Activated CD8-positive, alpha-beta T cell treated with anti-CD3 and anti-CD28 coated beads for 36 hours (primary cell): ENCODE measurements at regions not wholly inside any gene's neighbourhood (a gene's known extent, or its start where the extent isn't known, plus 50 kb on each side); places are given as distances from the start of the nearest gene placed in this dataset.

Experiments
- ATAC-seq: fragments of 200-7000 bp; cut with Tn5 transposase; one replicate; pipeline ENCODE4 v1.10.0; 2021; ENCODE audit warnings: mild to moderate bottlenecking, moderate library complexity
- CTCF ChIA-PET: fragments of 350-600 bp; sonication (Branson Sonifier 250); formaldehyde crosslinking; loops from one replicate; lab custom pipeline; 2021; ENCODE audit warnings: antibody characterized with exemption; lab: Charles Lee
- POLR2A ChIA-PET: fragments of 350-600 bp; sonication (Branson Sonifier 250); formaldehyde crosslinking; loops from one replicate; lab custom pipeline; 2021; ENCODE audit warnings: antibody characterized with exemption; lab: Charles Lee
- DNase-seq: peaks from one replicate; pipeline ENCODE4 v3.0.0-alpha.2; 2020
- H3K27ac Mint-ChIP-seq: one replicate; pipeline ENCODE4 v1.8.0; 2021; ENCODE audit warnings: mild to moderate bottlenecking, mixed read lengths
- H3K27me3 Mint-ChIP-seq: one replicate; pipeline ENCODE4 v1.8.0; 2021; ENCODE audit warnings: mixed read lengths
- H3K36me3 Mint-ChIP-seq: one replicate; pipeline ENCODE4 v1.8.0; 2021; ENCODE audit warnings: low read depth, mixed read lengths
- H3K4me1 Mint-ChIP-seq: one replicate; pipeline ENCODE4 v1.8.0; 2021; ENCODE audit warnings: low read depth, mixed read lengths
- H3K4me3 Mint-ChIP-seq: one replicate; pipeline ENCODE4 v1.8.0; 2021; ENCODE audit warnings: mild to moderate bottlenecking, moderate library complexity, mixed read lengths
- H3K9me3 Mint-ChIP-seq: one replicate; pipeline ENCODE4 v1.8.0; 2021; ENCODE audit warnings: mixed read lengths
- intact Hi-C: fragments of 100-400 bp; cut with micrococcal nuclease; formaldehyde crosslinking; loops from one replicate; pipeline ENCODE4 v1.10.0; 2022
- TF ChIP-seq, protein P1 (sequence below): fragments of 200-600 bp; IDR thresholded peaks from one replicate; pipeline ENCODE4 v1.8.0; 2022; ENCODE audit warnings: antibody characterized with exemption, mild to moderate bottlenecking

DNA sequence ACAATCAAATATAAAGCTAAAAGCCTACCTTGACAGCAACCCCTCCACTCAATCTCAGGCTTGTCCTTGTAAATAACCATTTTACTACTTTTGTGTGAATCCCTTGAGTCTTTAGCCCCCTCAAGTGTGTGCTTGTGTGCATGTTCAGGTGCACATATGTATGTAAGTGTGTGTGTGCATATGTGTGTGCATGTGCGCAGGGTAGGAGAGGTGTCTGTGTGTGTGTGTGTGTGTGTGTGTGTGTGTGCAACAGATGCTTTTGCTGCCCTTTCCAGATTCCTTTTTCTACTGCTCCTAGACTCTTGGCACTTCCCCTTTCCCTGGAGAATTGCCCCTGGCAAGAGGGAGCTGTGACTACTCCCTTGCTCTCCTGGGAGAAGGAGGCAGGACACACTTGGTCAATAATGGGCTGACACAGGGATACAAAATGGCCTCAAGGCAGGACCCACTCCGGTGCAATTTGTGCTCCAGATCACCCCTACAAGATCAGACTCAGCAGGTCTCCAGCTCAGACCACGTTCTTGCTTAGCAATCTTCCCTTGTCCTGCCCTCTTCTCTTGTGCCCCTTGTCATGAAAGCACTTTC lies 73.4 kb downstream of the IFNG start:
- peaks cover 14% of the 10 kb centered on the region for H3K36me3 Mint-ChIP-seq
- peaks cover 7% of the 10 kb centered on the region for H3K4me1 Mint-ChIP-seq
- peaks cover 35% of the 10 kb centered on the region for H3K9me3 Mint-ChIP-seq
- H3K27me3 Mint-ChIP-seq = no peaks in the 10 kb centered on the region
- no peak overlapping the region for H3K27ac Mint-ChIP-seq
- no peak overlapping the region for H3K4me3 Mint-ChIP-seq
- intact Hi-C loops = no loop called here
- ATAC-seq (no peak), DNase-seq (no peak)
- TF ChIP-seq, protein P1, sequence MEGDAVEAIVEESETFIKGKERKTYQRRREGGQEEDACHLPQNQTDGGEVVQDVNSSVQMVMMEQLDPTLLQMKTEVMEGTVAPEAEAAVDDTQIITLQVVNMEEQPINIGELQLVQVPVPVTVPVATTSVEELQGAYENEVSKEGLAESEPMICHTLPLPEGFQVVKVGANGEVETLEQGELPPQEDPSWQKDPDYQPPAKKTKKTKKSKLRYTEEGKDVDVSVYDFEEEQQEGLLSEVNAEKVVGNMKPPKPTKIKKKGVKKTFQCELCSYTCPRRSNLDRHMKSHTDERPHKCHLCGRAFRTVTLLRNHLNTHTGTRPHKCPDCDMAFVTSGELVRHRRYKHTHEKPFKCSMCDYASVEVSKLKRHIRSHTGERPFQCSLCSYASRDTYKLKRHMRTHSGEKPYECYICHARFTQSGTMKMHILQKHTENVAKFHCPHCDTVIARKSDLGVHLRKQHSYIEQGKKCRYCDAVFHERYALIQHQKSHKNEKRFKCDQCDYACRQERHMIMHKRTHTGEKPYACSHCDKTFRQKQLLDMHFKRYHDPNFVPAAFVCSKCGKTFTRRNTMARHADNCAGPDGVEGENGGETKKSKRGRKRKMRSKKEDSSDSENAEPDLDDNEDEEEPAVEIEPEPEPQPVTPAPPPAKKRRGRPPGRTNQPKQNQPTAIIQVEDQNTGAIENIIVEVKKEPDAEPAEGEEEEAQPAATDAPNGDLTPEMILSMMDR = no peak
- POLR2A ChIA-PET = interaction anchor here (0.8 to 1.1 kb wide), 2 partner anchors 31 to 374 kb away, joined by 3 read pairs; no protein-coding TSS in a partner anchor
- CTCF ChIA-PET = interaction anchor here (1.0 to 1.4 kb wide), 2 partner anchors 19 to 45 kb away, joined by 4 read pairs; no protein-coding TSS in a partner anchor

DNA sequence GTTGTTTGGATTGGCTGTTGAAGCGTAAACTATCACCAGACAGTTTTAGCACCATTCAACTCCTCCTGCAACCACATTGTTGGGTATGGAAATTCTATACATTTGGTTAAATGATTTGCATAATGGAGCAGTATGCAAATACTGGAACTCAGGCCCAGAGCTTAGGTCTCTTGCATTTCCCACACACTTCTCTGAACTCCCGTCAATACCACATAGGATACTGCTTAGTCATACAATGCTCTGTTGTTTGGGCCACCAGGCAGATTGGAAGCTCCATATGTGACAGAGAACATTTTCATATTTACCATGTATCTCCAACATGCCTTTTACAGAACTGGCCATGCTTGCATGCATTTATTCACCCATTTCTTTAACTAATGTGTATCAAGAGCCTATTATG lies 78.0 kb downstream of the IFNG start:
- intact Hi-C loops = loop anchor here (5.0 kb wide), 1 partner anchor 36 kb away; no protein-coding TSS in a partner anchor
- ChIA-PET POLR2A (no interaction called here), CTCF (interaction anchor here (0.9 to 2.2 kb wide), 6 partner anchors 32 to 142 kb away, joined by 3 to 7 read pairs (median 4); no protein-coding TSS in a partner anchor)
- H3K4me1 Mint-ChIP-seq = peaks cover 36% of the 10 kb centered on the region
- TF ChIP-seq, protein P1 = no peak
- H3K9me3 Mint-ChIP-seq = peaks cover 22% of the 10 kb centered on the region
- DNase-seq (no peak), ATAC-seq (no peak)
- H3K4me3 Mint-ChIP-seq = no peak overlapping the region
- no peaks in the 10 kb centered on the region for H3K27me3 Mint-ChIP-seq
- peaks cover 6% of the 10 kb centered on the region for H3K36me3 Mint-ChIP-seq
- H3K27ac Mint-ChIP-seq = no peak overlapping the region

DNA sequence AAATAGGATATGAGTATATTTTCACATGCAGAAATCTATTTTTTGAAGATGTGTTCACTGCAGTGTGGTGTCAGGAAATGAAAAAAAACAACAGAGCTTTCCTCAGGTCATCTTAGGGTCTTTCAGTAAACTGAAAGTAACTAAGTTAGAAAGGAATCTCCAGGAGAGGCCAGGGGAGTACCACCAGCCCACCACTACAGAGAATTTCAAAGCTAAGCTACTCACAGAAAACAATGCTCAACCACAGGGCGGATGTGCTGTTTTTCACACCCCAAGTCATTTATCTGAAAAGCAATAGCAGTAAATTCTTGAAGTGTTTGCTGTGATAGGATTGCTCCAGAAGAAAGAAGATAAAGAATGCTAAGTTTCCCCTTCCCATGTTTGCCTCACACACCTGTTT lies 79.0 kb downstream of the IFNG start:
- no peak overlapping the region for H3K4me3 Mint-ChIP-seq
- no peaks in the 10 kb centered on the region for H3K27me3 Mint-ChIP-seq
- ChIA-PET CTCF (interaction anchor here (0.9 to 2.2 kb wide), 6 partner anchors 24 to 143 kb away, joined by 3 to 7 read pairs (median 4); no protein-coding TSS in a partner anchor), POLR2A (interaction anchor here (0.7 to 1.2 kb wide), 2 partner anchors 11 to 21 kb away, joined by 3 to 4 read pairs; no protein-coding TSS in a partner anchor)
- H3K4me1 Mint-ChIP-seq = peaks cover 36% of the 10 kb centered on the region
- ATAC-seq (peak; percentile 94), DNase-seq (peak; percentile 85)
- peaks cover 6% of the 10 kb centered on the region for H3K36me3 Mint-ChIP-seq
- intact Hi-C loops = loop anchor here (5.0 kb wide), 1 partner anchor 37 kb away; no protein-coding TSS in a partner anchor
- TF ChIP-seq, protein P1 = no peak
- peaks cover 22% of the 10 kb centered on the region for H3K9me3 Mint-ChIP-seq
- H3K27ac Mint-ChIP-seq = peak overlapping the region; percentile 51

DNA sequence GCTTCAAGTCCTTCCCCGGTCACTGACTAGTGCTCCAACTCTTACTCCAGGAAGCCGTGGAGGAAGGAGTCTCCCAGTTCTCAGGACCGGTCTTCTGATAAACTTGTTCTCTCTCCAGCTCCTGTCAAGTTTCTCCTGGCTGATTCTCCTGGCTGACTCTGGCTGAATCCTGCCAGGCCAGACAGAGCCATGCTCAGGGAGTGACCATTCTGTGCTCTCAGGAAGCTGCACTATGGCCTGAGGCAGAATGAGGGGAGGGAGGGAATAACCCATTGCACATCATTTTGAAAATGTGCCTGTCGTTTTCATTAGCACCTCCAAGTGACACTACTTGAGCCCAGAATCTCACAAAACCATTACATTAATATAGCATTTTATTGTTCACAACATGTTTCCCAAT lies 80.8 kb downstream of the IFNG start:
- no peaks in the 10 kb centered on the region for H3K27me3 Mint-ChIP-seq
- H3K36me3 Mint-ChIP-seq = peaks cover 4% of the 10 kb centered on the region
- intact Hi-C loops = no loop called here
- DNase-seq (no peak), ATAC-seq (no peak)
- H3K4me1 Mint-ChIP-seq = peaks cover 41% of the 10 kb centered on the region
- TF ChIP-seq, protein P1 = no peak
- ChIA-PET CTCF (interaction anchor here (1.0 to 3.2 kb wide), 3 partner anchors 11 to 80 kb away, joined by 3 to 20 read pairs (median 5); no protein-coding TSS in a partner anchor), POLR2A (interaction anchor here (1.1 to 1.2 kb wide), 2 partner anchors 16 to 41 kb away, joined by 3 to 5 read pairs; no protein-coding TSS in a partner anchor)
- H3K27ac Mint-ChIP-seq = peak overlapping the region; percentile 72
- no peak overlapping the region for H3K4me3 Mint-ChIP-seq
- peaks cover 13% of the 10 kb centered on the region for H3K9me3 Mint-ChIP-seq

DNA sequence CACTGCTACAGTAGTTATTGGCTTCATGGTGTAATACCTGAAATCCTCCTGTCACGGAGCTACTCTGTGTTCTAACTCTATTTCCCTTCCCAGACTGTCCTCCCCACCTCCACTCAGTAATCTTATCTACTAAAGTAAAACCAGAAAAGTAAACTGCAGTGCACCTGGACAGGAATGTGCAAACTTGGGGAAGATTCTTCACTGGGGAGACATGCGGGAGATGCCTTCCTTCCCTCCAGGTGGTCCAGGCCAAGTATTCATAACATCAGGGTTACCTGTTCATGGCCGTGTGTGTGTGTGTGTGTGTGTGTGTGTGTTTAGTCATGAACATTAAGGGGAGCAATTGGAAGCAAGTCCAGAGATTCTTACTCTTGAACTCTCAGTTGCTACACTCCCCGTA lies 84.1 kb downstream of the IFNG start:
- ChIA-PET POLR2A (no interaction called here), CTCF (interaction anchor here (1.4 to 1.8 kb wide), 2 partner anchors 35 to 70 kb away, joined by 3 to 11 read pairs; no protein-coding TSS in a partner anchor)
- H3K9me3 Mint-ChIP-seq = peaks cover 1% of the 10 kb centered on the region
- H3K4me1 Mint-ChIP-seq = peaks cover 29% of the 10 kb centered on the region
- no peaks in the 10 kb centered on the region for H3K27me3 Mint-ChIP-seq
- no peak overlapping the region for H3K27ac Mint-ChIP-seq
- TF ChIP-seq, protein P1 = no peak
- no peak for DNase-seq
- intact Hi-C loops = no loop called here
- no peak overlapping the region for H3K4me3 Mint-ChIP-seq
- ATAC-seq = no peak
- peaks cover 1% of the 10 kb centered on the region for H3K36me3 Mint-ChIP-seq
